Karpas-422 (cell line): ENCODE measurements at regions not wholly inside any gene's neighbourhood (a gene's known extent, or its start where the extent isn't known, plus 50 kb on each side); places are given as distances from the start of the nearest gene placed in this dataset.

Experiments used
- DNase-seq: peaks from one replicate; pipeline ENCODE4 v3.0.0-alpha.2; 2015
- H2AFZ ChIP-seq: fragments of 200-600 bp; sonication (generic); 2 replicates; pipeline ENCODE4 v1.6.1; 2014; ENCODE audit warnings: antibody characterized with exemption, low read length, mixed read lengths
- H3K27ac ChIP-seq: fragments of 200-600 bp; sonication (generic); 2 replicates; pipeline ENCODE4 v1.5.1; 2014; ENCODE audit warnings: mild to moderate bottlenecking, low read length, moderate library complexity
- H3K27me3 ChIP-seq: fragments of 200-600 bp; sonication (generic); 2 replicates; pipeline ENCODE4 v1.6.1; 2014; ENCODE audit warnings: low read length, mixed read lengths
- H3K36me3 ChIP-seq: fragments of 200-600 bp; sonication (generic); 2 replicates; pipeline ENCODE4 v1.6.1; 2014; ENCODE audit warnings: low read length, mixed read lengths; ENCODE audit not compliant: insufficient read depth
- H3K4me1 ChIP-seq: fragments of 200-600 bp; sonication (generic); 2 replicates; pipeline ENCODE4 v1.6.1; 2014; ENCODE audit warnings: mild to moderate bottlenecking, low read length, mixed read lengths
- H3K4me2 ChIP-seq: fragments of 200-600 bp; sonication (generic); 2 replicates; pipeline ENCODE4 v1.6.1; 2014; ENCODE audit warnings: low read length, low read depth, mild to moderate bottlenecking; ENCODE audit not compliant: poor library complexity, severe bottlenecking
- H3K4me3 ChIP-seq: fragments of 200-600 bp; sonication (generic); 2 replicates; pipeline ENCODE4 v1.5.1; 2014; ENCODE audit warnings: mild to moderate bottlenecking, antibody characterized with exemption, low read length, mixed read lengths
- H3K79me2 ChIP-seq: fragments of 200-600 bp; sonication (generic); 2 replicates; pipeline ENCODE4 v1.6.1; 2014; ENCODE audit warnings: mild to moderate bottlenecking, low read length, mixed read lengths
- H3K9ac ChIP-seq: fragments of 200-600 bp; sonication (generic); 2 replicates; pipeline ENCODE4 v1.6.0; 2014; ENCODE audit warnings: low read length
- H3K9me2 ChIP-seq: fragments of 200-600 bp; sonication (generic), shearing (Covaris generic); replicated peaks from 2 replicates; pipeline ENCODE4 v1.6.0; 2014; ENCODE audit warnings: mild to moderate bottlenecking, low read length, moderate library complexity; ENCODE audit not compliant: insufficient read depth
- H3K9me3 ChIP-seq: fragments of 300-700, 200-600 bp; sonication (generic); 2 replicates; pipeline ENCODE4 v1.6.1; 2014; ENCODE audit warnings: low read length, mixed read lengths
- H4K20me1 ChIP-seq: fragments of 200-600 bp; sonication (generic); 2 replicates; pipeline ENCODE4 v1.6.1; 2014; ENCODE audit warnings: mild to moderate bottlenecking, antibody characterized with exemption, low read length, low read depth; ENCODE audit not compliant: insufficient read depth

- no peak overlapping the region for H2AFZ ChIP-seq
- H3K36me3 ChIP-seq, result no peaks in the 10 kb centered on the region
- H3K4me3 ChIP-seq, result no peak overlapping the region
- no peak overlapping the region for H3K4me2 ChIP-seq
- no peaks in the 10 kb centered on the region; the same call in 1 of the 2 replicates for H3K9me2 ChIP-seq
- DNase-seq, result no peak
- H3K4me1 ChIP-seq, result no peaks in the 10 kb centered on the region
- no peaks in the 10 kb centered on the region for H4K20me1 ChIP-seq
- H3K27me3 ChIP-seq, result no peaks in the 10 kb centered on the region
- H3K79me2 ChIP-seq, result no peaks in the 10 kb centered on the region
- H3K27ac ChIP-seq, result no peak overlapping the region
- H3K9me3 ChIP-seq, result no peaks in the 10 kb centered on the region
- no peak overlapping the region for H3K9ac ChIP-seq
Observed at GRCh38 chr18:42564761-42565160, 550.7 kb downstream of the RIT2 start.

GRCh38 chr18:42568773-42569172, 546.7 kb downstream of the RIT2 start:
- no peaks in the 10 kb centered on the region for H3K9me3 ChIP-seq
- no peak overlapping the region for H3K9ac ChIP-seq
- H4K20me1 ChIP-seq, result no peaks in the 10 kb centered on the region
- no peak overlapping the region for H3K4me2 ChIP-seq
- no peaks in the 10 kb centered on the region for H3K79me2 ChIP-seq
- H3K9me2 ChIP-seq, result no peaks in the 10 kb centered on the region
- no peaks in the 10 kb centered on the region for H3K36me3 ChIP-seq
- H2AFZ ChIP-seq, result no peak overlapping the region
- H3K27ac ChIP-seq, result no peak overlapping the region
- H3K27me3 ChIP-seq, result no peaks in the 10 kb centered on the region
- DNase-seq, result no peak
- no peak overlapping the region for H3K4me3 ChIP-seq
- no peaks in the 10 kb centered on the region for H3K4me1 ChIP-seq

GRCh38 chr18:42574871-42575270, 540.6 kb downstream of the RIT2 start:
- H3K79me2 ChIP-seq, result no peaks in the 10 kb centered on the region
- no peaks in the 10 kb centered on the region for H3K36me3 ChIP-seq

GRCh38 chr18:42576124-42576523, 539.4 kb downstream of the RIT2 start:
- no peaks in the 10 kb centered on the region for H3K9me2 ChIP-seq
- H2AFZ ChIP-seq, result no peak overlapping the region
- no peaks in the 10 kb centered on the region for H3K4me1 ChIP-seq
- H3K9ac ChIP-seq, result no peak overlapping the region
- no peaks in the 10 kb centered on the region for H3K79me2 ChIP-seq
- no peak overlapping the region for H3K4me3 ChIP-seq
- no peaks in the 10 kb centered on the region for H3K9me3 ChIP-seq
- no peak for DNase-seq
- no peaks in the 10 kb centered on the region for H4K20me1 ChIP-seq
- no peaks in the 10 kb centered on the region for H3K36me3 ChIP-seq
- no peak overlapping the region for H3K4me2 ChIP-seq
- H3K27ac ChIP-seq, result no peak overlapping the region
- no peaks in the 10 kb centered on the region for H3K27me3 ChIP-seq

More at GRCh38 chr18:42574871-42575270, 540.6 kb downstream of the RIT2 start:
- Histone ChIP-seq H3K4me2 (no peak overlapping the region), H4K20me1 (no peaks in the 10 kb centered on the region), H3K9me3 (no peaks in the 10 kb centered on the region), H2AFZ (no peak overlapping the region), H3K4me1 (no peaks in the 10 kb centered on the region), H3K9ac (no peak overlapping the region), H3K9me2 (no peaks in the 10 kb centered on the region), H3K4me3 (no peak overlapping the region), H3K27ac (no peak overlapping the region), H3K27me3 (no peaks in the 10 kb centered on the region)
- DNase-seq, result no peak

GRCh38 chr18:42578792-42579191, 536.7 kb downstream of the RIT2 start:
- Histone ChIP-seq H3K4me1 (no peaks in the 10 kb centered on the region), H3K27ac (no peak overlapping the region), H3K9ac (no peak overlapping the region), H3K79me2 (no peaks in the 10 kb centered on the region), H2AFZ (no peak overlapping the region), H3K36me3 (no peaks in the 10 kb centered on the region), H3K9me3 (no peaks in the 10 kb centered on the region), H4K20me1 (no peaks in the 10 kb centered on the region), H3K4me2 (no peak overlapping the region), H3K9me2 (no peaks in the 10 kb centered on the region), H3K4me3 (no peak overlapping the region), H3K27me3 (no peaks in the 10 kb centered on the region)
- DNase-seq, result no peak

GRCh38 chr18:42582266-42582665, 533.2 kb downstream of the RIT2 start:
- no peak for DNase-seq
- no peaks in the 10 kb centered on the region for H3K4me1 ChIP-seq
- no peaks in the 10 kb centered on the region for H3K79me2 ChIP-seq
- no peak overlapping the region for H2AFZ ChIP-seq
- H4K20me1 ChIP-seq, result no peaks in the 10 kb centered on the region
- no peaks in the 10 kb centered on the region for H3K9me3 ChIP-seq
- no peak overlapping the region for H3K4me3 ChIP-seq
- no peaks in the 10 kb centered on the region for H3K27me3 ChIP-seq
- no peak overlapping the region for H3K27ac ChIP-seq
- no peaks in the 10 kb centered on the region for H3K9me2 ChIP-seq
- no peak overlapping the region for H3K9ac ChIP-seq
- H3K36me3 ChIP-seq, result no peaks in the 10 kb centered on the region
- H3K4me2 ChIP-seq, result no peak overlapping the region

GRCh38 chr18:42583283-42583731, 532.2 kb downstream of the RIT2 start:
- Histone ChIP-seq H4K20me1 (no peaks in the 10 kb centered on the region), H3K27ac (no peak overlapping the region), H3K9me3 (no peaks in the 10 kb centered on the region), H2AFZ (no peak overlapping the region), H3K4me3 (no peak overlapping the region), H3K79me2 (no peaks in the 10 kb centered on the region), H3K27me3 (no peaks in the 10 kb centered on the region), H3K4me2 (no peak overlapping the region), H3K9me2 (no peaks in the 10 kb centered on the region), H3K36me3 (no peaks in the 10 kb centered on the region), H3K4me1 (no peaks in the 10 kb centered on the region), H3K9ac (no peak overlapping the region)
- DNase-seq, result no peak

- Histone ChIP-seq H3K9me2 (no peaks in the 10 kb centered on the region), H3K27ac (no peak overlapping the region), H3K4me1 (no peaks in the 10 kb centered on the region), H3K27me3 (no peaks in the 10 kb centered on the region), H3K9ac (no peak overlapping the region), H2AFZ (no peak overlapping the region), H4K20me1 (no peaks in the 10 kb centered on the region), H3K4me3 (no peak overlapping the region), H3K9me3 (no peaks in the 10 kb centered on the region; the same call in 1 of the 2 replicates), H3K79me2 (no peaks in the 10 kb centered on the region), H3K4me2 (no peak overlapping the region), H3K36me3 (no peaks in the 10 kb centered on the region)
- DNase-seq, result no peak
Observed at GRCh38 chr18:42586601-42587000, 528.9 kb downstream of the RIT2 start.

- Histone ChIP-seq H3K4me2 (no peak overlapping the region), H4K20me1 (no peaks in the 10 kb centered on the region), H3K36me3 (no peaks in the 10 kb centered on the region), H3K4me1 (no peaks in the 10 kb centered on the region), H3K27ac (no peak overlapping the region), H3K9me3 (no peaks in the 10 kb centered on the region; the same call in 1 of the 2 replicates), H3K9me2 (no peaks in the 10 kb centered on the region), H3K9ac (no peak overlapping the region), H2AFZ (no peak overlapping the region), H3K79me2 (no peaks in the 10 kb centered on the region), H3K4me3 (no peak overlapping the region), H3K27me3 (no peaks in the 10 kb centered on the region)
- DNase-seq, result no peak
Observed at GRCh38 chr18:42588786-42589185, 526.7 kb downstream of the RIT2 start.
